HG03064 (cell line): ENCODE measurements at regions not wholly inside any gene's neighbourhood (a gene's known extent, or its start where the extent isn't known, plus 50 kb on each side); places are given as distances from the start of the nearest gene placed in this dataset.

ENCODE experiments used
- ATAC-seq: cut with Tn5 transposase; IDR thresholded peaks from one replicate; pipeline ENCODE4 v1.9.1; 2021; ENCODE audit warnings: low read depth; ENCODE audit not compliant: unreplicated experiment

GRCh38 chr6:147802459-147802858 is 294.0 kb downstream of the SAMD5 start:
- ATAC-seq = no peak

- no peak for ATAC-seq
Observed at GRCh38 chr6:147805155-147805554, 296.7 kb downstream of the SAMD5 start.

- no peak for ATAC-seq
Observed at GRCh38 chr6:147806697-147807096, 298.2 kb downstream of the SAMD5 start.

- no peak for ATAC-seq
Observed at GRCh38 chr6:147808640-147809039, 300.1 kb downstream of the SAMD5 start.

- no peak for ATAC-seq
Observed at GRCh38 chr6:147811913-147812629, 303.6 kb downstream of the SAMD5 start.

- ATAC-seq = no peak
Observed at GRCh38 chr6:147817042-147817689, 308.7 kb downstream of the SAMD5 start.

GRCh38 chr6:147820520-147820919 is 312.0 kb downstream of the SAMD5 start:
- no peak for ATAC-seq

GRCh38 chr6:147821295-147821897 is 312.9 kb downstream of the SAMD5 start:
- no peak for ATAC-seq

GRCh38 chr6:147823936-147824335 is 315.4 kb downstream of the SAMD5 start:
- ATAC-seq = no peak

- ATAC-seq = no peak
Observed at GRCh38 chr6:147825848-147826247, 317.4 kb downstream of the SAMD5 start.

- no peak for ATAC-seq
Observed at GRCh38 chr6:147826698-147827097, 318.2 kb downstream of the SAMD5 start.

- no peak for ATAC-seq
Observed at GRCh38 chr6:147829418-147829817, 320.9 kb downstream of the SAMD5 start.

- ATAC-seq = no peak
Observed at GRCh38 chr6:147829835-147830234, 321.3 kb downstream of the SAMD5 start.

- ATAC-seq = no peak
Observed at GRCh38 chr6:147831356-147831755, 322.9 kb downstream of the SAMD5 start.

GRCh38 chr6:147833607-147834006 is 325.1 kb downstream of the SAMD5 start:
- ATAC-seq = no peak

GRCh38 chr6:147834084-147834776 is 325.7 kb downstream of the SAMD5 start:
- no peak for ATAC-seq

- ATAC-seq = no peak
Observed at GRCh38 chr6:147837540-147837939, 329.1 kb downstream of the SAMD5 start.

- ATAC-seq = no peak
Observed at GRCh38 chr6:147839708-147840610, 331.5 kb downstream of the SAMD5 start.

- no peak for ATAC-seq
Observed at GRCh38 chr6:147841547-147842148, 333.2 kb downstream of the SAMD5 start.
